Left ventricle myocardium inferior (tissue), 1 donor: ENCODE measurements at regions not wholly inside any gene's neighbourhood (a gene's known extent, or its start where the extent isn't known, plus 50 kb on each side); places are given as distances from the start of the nearest gene placed in this dataset.

Experiments
- DNase-seq: peaks from one replicate; pipeline ENCODE4 v3.0.0-alpha.2; 2020
- H3K27ac ChIP-seq: fragments of 200-600 bp; replicated peaks from 2 replicates; pipeline ENCODE4 v1.8.0; 2021
- H3K27me3 ChIP-seq: fragments of 200-600 bp; 2 replicates; pipeline ENCODE4 v1.8.0; 2021; ENCODE audit warnings: low read depth
- H3K36me3 ChIP-seq: fragments of 200-600 bp; 2 replicates; pipeline ENCODE4 v1.8.0; 2021
- H3K4me1 ChIP-seq: fragments of 200-600 bp; 2 replicates; pipeline ENCODE4 v1.8.0; 2021
- H3K4me3 ChIP-seq: fragments of 200-600 bp; 2 replicates; pipeline ENCODE4 v1.8.0; 2021; ENCODE audit warnings: mild to moderate bottlenecking, moderate library complexity
- H3K9me3 ChIP-seq: fragments of 200-600 bp; replicated peaks from 2 replicates; pipeline ENCODE4 v1.8.0; 2021
- CTCF ChIP-seq: fragments of 200-600 bp; IDR thresholded peaks from 2 replicates; pipeline ENCODE4 v1.8.0; 2021; ENCODE audit warnings: antibody characterized with exemption, mild to moderate bottlenecking, borderline replicate concordance
- intact Hi-C: fragments of 100-400 bp; cut with micrococcal nuclease; formaldehyde crosslinking; loops from one replicate; pipeline ENCODE4 v1.11.0; 2022
- donor health status: DM: no; HTN: yes; CAD: no; lungs with severe emphysema.

GRCh38 chr12:88334271-88334670 is 192.2 kb downstream of the TMTC3 start:
- no peak for DNase-seq
- no peak overlapping the region for H3K4me3 ChIP-seq
- H3K9me3 ChIP-seq: no peaks in the 10 kb centered on the region
- no peaks in the 10 kb centered on the region for H3K27me3 ChIP-seq
- no peaks in the 10 kb centered on the region for H3K36me3 ChIP-seq
- intact Hi-C loops: no loop called here
- H3K27ac ChIP-seq: no peak overlapping the region
- no peaks in the 10 kb centered on the region for H3K4me1 ChIP-seq
- no peak for TF ChIP-seq CTCF

- DNase-seq: no peak
- Histone ChIP-seq H3K36me3 (no peaks in the 10 kb centered on the region), H3K27ac (no peak overlapping the region), H3K27me3 (no peaks in the 10 kb centered on the region), H3K4me3 (no peak overlapping the region), H3K9me3 (no peaks in the 10 kb centered on the region), H3K4me1 (no peaks in the 10 kb centered on the region)
- no peak for TF ChIP-seq CTCF
- intact Hi-C loops: no loop called here
Measured at GRCh38 chr12:88336076-88336739, 194.1 kb downstream of the TMTC3 start.

GRCh38 chr12:88338486-88338885 is 196.4 kb downstream of the TMTC3 start:
- intact Hi-C loops: no loop called here
- H3K4me1 ChIP-seq: no peaks in the 10 kb centered on the region
- H3K9me3 ChIP-seq: no peaks in the 10 kb centered on the region
- H3K27ac ChIP-seq: no peak overlapping the region
- no peaks in the 10 kb centered on the region for H3K36me3 ChIP-seq
- no peak overlapping the region for H3K4me3 ChIP-seq
- DNase-seq: no peak
- no peaks in the 10 kb centered on the region for H3K27me3 ChIP-seq
- TF ChIP-seq CTCF: no peak

- intact Hi-C loops: no loop called here
- Histone ChIP-seq H3K36me3 (no peaks in the 10 kb centered on the region), H3K4me1 (no peaks in the 10 kb centered on the region), H3K9me3 (no peaks in the 10 kb centered on the region), H3K27ac (no peak overlapping the region), H3K27me3 (no peaks in the 10 kb centered on the region), H3K4me3 (no peak overlapping the region)
- DNase-seq: no peak
- no peak for TF ChIP-seq CTCF
Measured at GRCh38 chr12:88339254-88339949, 197.3 kb downstream of the TMTC3 start.

GRCh38 chr12:88339966-88340365 is 197.9 kb downstream of the TMTC3 start:
- DNase-seq: no peak
- H3K27me3 ChIP-seq: no peaks in the 10 kb centered on the region
- no peak overlapping the region for H3K27ac ChIP-seq
- no peak overlapping the region for H3K4me3 ChIP-seq
- H3K9me3 ChIP-seq: no peaks in the 10 kb centered on the region
- no peaks in the 10 kb centered on the region for H3K36me3 ChIP-seq
- H3K4me1 ChIP-seq: no peaks in the 10 kb centered on the region
- intact Hi-C loops: no loop called here
- no peak for TF ChIP-seq CTCF
